HG03039 (cell line): ENCODE measurements at regions not wholly inside any gene's neighbourhood (a gene's known extent, or its start where the extent isn't known, plus 50 kb on each side); places are given as distances from the start of the nearest gene placed in this dataset.
"Not testable (repeated sequence)": the region's sequence is repeated elsewhere in the genome, so short reads cannot be mapped to it uniquely, and the experiment has no call there.

Experiments used
- ATAC-seq: cut with Tn5 transposase; IDR thresholded peaks from one replicate; pipeline ENCODE4 v1.9.1; 2021; ENCODE audit warnings: mild to moderate bottlenecking, moderate library complexity; ENCODE audit not compliant: unreplicated experiment

GRCh38 chr18:24613896-24614640 lies 153.6 kb downstream of the HRH4 start:
- no peak for ATAC-seq

- ATAC-seq: no peak
Measured at GRCh38 chr18:24616653-24617052, 156.2 kb downstream of the HRH4 start.

- ATAC-seq: not testable (repeated sequence)
Measured at GRCh38 chr18:24624421-24624820, 164.0 kb downstream of the HRH4 start.

- no peak for ATAC-seq
Measured at GRCh38 chr18:24627644-24628315, 167.3 kb downstream of the HRH4 start.

GRCh38 chr18:24628326-24628725 lies 167.9 kb downstream of the HRH4 start:
- no peak for ATAC-seq

GRCh38 chr18:24629921-24630320 lies 169.5 kb downstream of the HRH4 start:
- no peak for ATAC-seq

GRCh38 chr18:24630346-24630880 lies 170.0 kb downstream of the HRH4 start:
- ATAC-seq: no peak

GRCh38 chr18:24631243-24632025 lies 171.0 kb downstream of the HRH4 start:
- ATAC-seq: no peak

GRCh38 chr18:24632158-24632988 lies 171.9 kb downstream of the HRH4 start:
- no peak for ATAC-seq

- ATAC-seq: no peak
Measured at GRCh38 chr18:24633121-24633520, 172.7 kb downstream of the HRH4 start.

GRCh38 chr18:24649571-24649970 lies 189.1 kb downstream of the HRH4 start:
- ATAC-seq: no peak

- ATAC-seq: no peak
Measured at GRCh38 chr18:24651434-24651833, 191.0 kb downstream of the HRH4 start.

GRCh38 chr18:24656050-24656449 lies 195.6 kb downstream of the HRH4 start:
- no peak for ATAC-seq

GRCh38 chr18:24656551-24657443 lies 196.4 kb downstream of the HRH4 start:
- ATAC-seq: no peak

- ATAC-seq: no peak
Measured at GRCh38 chr18:24657444-24657842, 197.0 kb downstream of the HRH4 start.

- no peak for ATAC-seq
Measured at GRCh38 chr18:24658302-24658701, 197.9 kb downstream of the HRH4 start.

- ATAC-seq: no peak
Measured at GRCh38 chr18:24659827-24660720, 199.6 kb downstream of the HRH4 start.

- ATAC-seq: no peak
Measured at GRCh38 chr18:24660956-24661355, 200.5 kb downstream of the HRH4 start.

GRCh38 chr18:24662412-24662821 lies 202.0 kb downstream of the HRH4 start:
- ATAC-seq: no peak
